ENCODE measurements at regions not wholly inside any gene's neighbourhood (a gene's known extent, or its start where the extent isn't known, plus 50 kb on each side); places are given as distances from the start of the nearest gene placed in this dataset.

DNA sequence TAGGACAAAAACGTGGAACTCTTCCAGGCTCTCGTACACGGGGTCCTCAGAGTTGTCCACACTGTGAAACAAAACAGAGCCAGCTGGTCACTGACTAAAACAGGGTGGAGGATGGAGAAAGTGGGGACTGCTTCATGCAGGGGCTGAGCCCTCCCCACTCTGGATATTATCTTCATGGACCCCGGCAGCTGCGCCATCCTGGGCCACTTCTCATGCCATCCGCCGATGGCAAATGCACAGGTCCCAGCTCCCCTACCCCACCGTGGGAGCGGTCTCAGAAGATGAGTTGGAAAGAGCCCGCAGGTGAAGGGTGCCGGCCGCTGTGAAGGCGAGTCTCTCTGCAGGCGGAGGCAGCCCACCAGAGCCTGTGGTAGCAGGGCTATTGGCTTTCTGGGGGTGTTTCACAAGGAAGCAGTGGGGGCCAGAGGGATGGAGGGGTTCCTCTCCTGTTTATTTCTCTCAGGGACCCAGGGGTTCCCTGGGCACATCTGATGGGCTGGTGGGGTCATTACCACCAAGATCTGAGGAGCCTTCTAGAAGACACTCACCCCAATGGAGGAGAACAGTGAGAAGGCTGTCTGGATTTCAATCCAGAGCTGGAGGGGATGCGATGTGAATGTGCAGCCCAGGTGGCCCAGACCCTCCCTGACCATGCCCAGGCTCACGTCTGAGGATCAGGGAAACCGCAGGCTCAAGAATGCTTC lies 177.3 kb downstream of the KLF13 start:
- TF ChIP-seq, protein P1, sequence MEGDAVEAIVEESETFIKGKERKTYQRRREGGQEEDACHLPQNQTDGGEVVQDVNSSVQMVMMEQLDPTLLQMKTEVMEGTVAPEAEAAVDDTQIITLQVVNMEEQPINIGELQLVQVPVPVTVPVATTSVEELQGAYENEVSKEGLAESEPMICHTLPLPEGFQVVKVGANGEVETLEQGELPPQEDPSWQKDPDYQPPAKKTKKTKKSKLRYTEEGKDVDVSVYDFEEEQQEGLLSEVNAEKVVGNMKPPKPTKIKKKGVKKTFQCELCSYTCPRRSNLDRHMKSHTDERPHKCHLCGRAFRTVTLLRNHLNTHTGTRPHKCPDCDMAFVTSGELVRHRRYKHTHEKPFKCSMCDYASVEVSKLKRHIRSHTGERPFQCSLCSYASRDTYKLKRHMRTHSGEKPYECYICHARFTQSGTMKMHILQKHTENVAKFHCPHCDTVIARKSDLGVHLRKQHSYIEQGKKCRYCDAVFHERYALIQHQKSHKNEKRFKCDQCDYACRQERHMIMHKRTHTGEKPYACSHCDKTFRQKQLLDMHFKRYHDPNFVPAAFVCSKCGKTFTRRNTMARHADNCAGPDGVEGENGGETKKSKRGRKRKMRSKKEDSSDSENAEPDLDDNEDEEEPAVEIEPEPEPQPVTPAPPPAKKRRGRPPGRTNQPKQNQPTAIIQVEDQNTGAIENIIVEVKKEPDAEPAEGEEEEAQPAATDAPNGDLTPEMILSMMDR (IDR thresholded peaks at IDR 0.05; ENCODE audit: extremely low read depth in 1 of 2, insufficient read depth in 1 of 2, low read depth in 1 of 2, low read length in 2 of 2): no peak
- TF ChIP-seq EZH2 (IDR thresholded peaks at IDR 0.05; ENCODE audit: borderline replicate concordance, low read depth, low read length, severe bottlenecking) (no peak), MAX (IDR thresholded peaks at IDR 0.05; ENCODE audit: insufficient read depth, insufficient read length) (no peak), POLR2AphosphoS5 (IDR thresholded peaks at IDR 0.05; ENCODE audit: insufficient read depth, low read depth, low read length) (no peak), POLR2A (IDR thresholded peaks at IDR 0.05; ENCODE audit: low read depth, low read length) (no peak)

Measured in endothelial cell of umbilical vein (primary cell).